Upper lobe of left lung (tissue), 4 donors: ENCODE measurements at regions not wholly inside any gene's neighbourhood (a gene's known extent, or its start where the extent isn't known, plus 50 kb on each side); places are given as distances from the start of the nearest gene placed in this dataset.

Source experiments
- EP300 ChIP-seq, 4 donors: sonication (generic); formaldehyde crosslinking; IDR thresholded peaks; one replicate each; pipeline ENCODE4 v1.5.1; 2017; ENCODE audit warnings: antibody characterized with exemption in 4 of 4, control low read depth in 2 of 4
- POLR2A ChIP-seq, 4 donors: fragments of 450-650 bp; IDR thresholded peaks; one replicate each; pipeline ENCODE4 v1.5.1; 2016 to 2017; ENCODE audit warnings: antibody characterized with exemption in 4 of 4, mild to moderate bottlenecking in 2 of 4
- TF ChIP-seq, protein P1 (sequence below), 6 experiments: fragments of 450-650 bp in 4 of 6; fragments of 200-600 bp in 2 of 6; sonication (generic) in 2 of 6; IDR thresholded peaks; one replicate each; pipeline ENCODE4 v1.5.1; 2016 to 2019; ENCODE audit warnings: antibody characterized with exemption in 6 of 6

- TF ChIP-seq, protein P1, sequence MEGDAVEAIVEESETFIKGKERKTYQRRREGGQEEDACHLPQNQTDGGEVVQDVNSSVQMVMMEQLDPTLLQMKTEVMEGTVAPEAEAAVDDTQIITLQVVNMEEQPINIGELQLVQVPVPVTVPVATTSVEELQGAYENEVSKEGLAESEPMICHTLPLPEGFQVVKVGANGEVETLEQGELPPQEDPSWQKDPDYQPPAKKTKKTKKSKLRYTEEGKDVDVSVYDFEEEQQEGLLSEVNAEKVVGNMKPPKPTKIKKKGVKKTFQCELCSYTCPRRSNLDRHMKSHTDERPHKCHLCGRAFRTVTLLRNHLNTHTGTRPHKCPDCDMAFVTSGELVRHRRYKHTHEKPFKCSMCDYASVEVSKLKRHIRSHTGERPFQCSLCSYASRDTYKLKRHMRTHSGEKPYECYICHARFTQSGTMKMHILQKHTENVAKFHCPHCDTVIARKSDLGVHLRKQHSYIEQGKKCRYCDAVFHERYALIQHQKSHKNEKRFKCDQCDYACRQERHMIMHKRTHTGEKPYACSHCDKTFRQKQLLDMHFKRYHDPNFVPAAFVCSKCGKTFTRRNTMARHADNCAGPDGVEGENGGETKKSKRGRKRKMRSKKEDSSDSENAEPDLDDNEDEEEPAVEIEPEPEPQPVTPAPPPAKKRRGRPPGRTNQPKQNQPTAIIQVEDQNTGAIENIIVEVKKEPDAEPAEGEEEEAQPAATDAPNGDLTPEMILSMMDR (IDR thresholded peaks at IDR 0.05) = no peak
- no peak for TF ChIP-seq POLR2A (IDR thresholded peaks at IDR 0.05)
- no peak for TF ChIP-seq EP300 (IDR thresholded peaks at IDR 0.05)
These were observed 123.1 kb downstream of the ADAMTS15 start for GRCh38 chr11:130571519-130571918.
